Non-pigmented ciliary epithelial cell (primary cell): ENCODE measurements at regions not wholly inside any gene's neighbourhood (a gene's known extent, or its start where the extent isn't known, plus 50 kb on each side); places are given as distances from the start of the nearest gene placed in this dataset.

ENCODE experiments used
- DNase-seq: peaks from one replicate; pipeline ENCODE4 v3.0.0-alpha.2; 2010; ENCODE audit warnings: low read depth

- no peak for DNase-seq
Observed at GRCh38 chr16:77662246-77662645, 60.1 kb upstream of the NUDT7 start.

- no peak for DNase-seq
Observed at GRCh38 chr16:77663711-77664110, 58.6 kb upstream of the NUDT7 start.

- no peak for DNase-seq
Observed at GRCh38 chr16:77666771-77667170, 55.5 kb upstream of the NUDT7 start.

GRCh38 chr16:77668201-77668600 is 54.1 kb upstream of the NUDT7 start:
- no peak for DNase-seq

- no peak for DNase-seq
Observed at GRCh38 chr16:77669057-77669456, 53.3 kb upstream of the NUDT7 start.
